H1 (cell line): ENCODE measurements at regions not wholly inside any gene's neighbourhood (a gene's known extent, or its start where the extent isn't known, plus 50 kb on each side); places are given as distances from the start of the nearest gene placed in this dataset.

Source experiments
- CTCF ChIA-PET: fragments of 300-600 bp; sonication (Branson Sonifier 250); formaldehyde crosslinking; loops from one replicate; lab custom pipeline; 2021; ENCODE audit not compliant: partially characterized antibody; lab: Charles Lee
- POLR2A ChIA-PET: fragments of 300-600 bp; sonication (Branson Sonifier 250); formaldehyde crosslinking; loops from one replicate; lab custom pipeline; 2021; ENCODE audit warnings: inconsistent platforms; ENCODE audit not compliant: partially characterized antibody; lab: Charles Lee
- DNase-seq, 2 experiments: peaks; one replicate each; pipeline versions ENCODE4 v3.0.0 to v3.0.0-alpha.2; 2010 to 2022; ENCODE audit warnings: low spot score in 2 of 2, low read depth in 1 of 2, mixed read lengths in 1 of 2
- FAIRE-seq: peaks from 2 replicates; lab custom pipeline; 2011; peaks lifted over from hg19 to GRCh38; lab: Jason Lieb, UNC
- H2AFZ ChIP-seq: 2 replicates; pipeline ENCODE4 v1.8.1; 2012; ENCODE audit warnings: low read length, inconsistent platforms
- H2AK5ac ChIP-seq: 2 replicates; pipeline ENCODE4 v1.6.1; 2013; ENCODE audit warnings: low read depth, low read length
- H2BK120ac ChIP-seq: replicated peaks from 2 replicates; pipeline ENCODE3; 2013; ENCODE audit warnings: low read depth, low read length, inconsistent platforms
- H2BK12ac ChIP-seq: 2 replicates; pipeline ENCODE4 v1.6.1; 2013; ENCODE audit warnings: low read depth, low read length
- H2BK15ac ChIP-seq: 2 replicates; pipeline ENCODE4 v1.6.1; 2013; ENCODE audit warnings: low read length
- H2BK20ac ChIP-seq: 2 replicates; pipeline ENCODE4 v1.6.1; 2013; ENCODE audit warnings: low read length
- H2BK5ac ChIP-seq: 2 replicates; pipeline ENCODE4 v1.6.1; 2013; ENCODE audit warnings: low read depth, low read length
- H3K14ac ChIP-seq: 2 replicates; pipeline ENCODE4 v1.6.1; 2013; ENCODE audit warnings: inconsistent platforms; ENCODE audit not compliant: insufficient read length
- H3K18ac ChIP-seq: 2 replicates; pipeline ENCODE4 v1.6.1; 2013; ENCODE audit warnings: low read length; ENCODE audit errors: extremely low read depth
- H3K23ac ChIP-seq: 2 replicates; pipeline ENCODE4 v1.6.1; 2013; ENCODE audit warnings: inconsistent platforms; ENCODE audit not compliant: insufficient read length
- H3K23me2 ChIP-seq: 2 replicates; pipeline ENCODE4 v1.6.1; 2013; ENCODE audit warnings: low read depth, low read length
- H3K27ac ChIP-seq: 2 replicates; pipeline ENCODE4 v1.6.1; 2011; ENCODE audit warnings: low read depth, low read length, inconsistent platforms
- H3K27me3 ChIP-seq, 4 experiments: replicated peaks in 1 of 4; 1 replicate in 1 of 4; 2 replicates in 3 of 4; pipeline versions ENCODE4 v1.6.1 to v1.8.1; 2011 to 2013; ENCODE audit warnings: low read length in 3 of 4, mild to moderate bottlenecking in 3 of 4, inconsistent platforms in 2 of 4, mixed read lengths in 2 of 4, moderate library complexity in 1 of 4; ENCODE audit not compliant: control insufficient read depth in 3 of 4, insufficient read depth in 3 of 4; ENCODE audit errors: extremely low read depth in 1 of 4
- H3K36me3 ChIP-seq, 4 experiments: 2 replicates each; pipeline versions ENCODE4 v1.6.1 to v1.8.1; 2011 to 2013; ENCODE audit warnings: mild to moderate bottlenecking in 4 of 4, low read length in 3 of 4, moderate library complexity in 2 of 4, control low read depth in 1 of 4, inconsistent platforms in 1 of 4; ENCODE audit not compliant: insufficient read depth in 4 of 4, control insufficient read depth in 2 of 4
- H3K4ac ChIP-seq: replicated peaks from 2 replicates; pipeline ENCODE3; 2013; ENCODE audit warnings: low read length, low read depth, mixed read lengths, inconsistent platforms; ENCODE audit not compliant: insufficient read length
- H3K4me1 ChIP-seq, 4 experiments: replicated peaks in 1 of 4; 1 replicate in 1 of 4; 2 replicates in 3 of 4; pipeline versions ENCODE4 v1.6.1 to v1.8.1; 2011 to 2013; ENCODE audit warnings: low read length in 3 of 4, inconsistent platforms in 2 of 4, mixed read lengths in 1 of 4; ENCODE audit not compliant: insufficient read depth in 4 of 4, control insufficient read depth in 3 of 4
- H3K4me2 ChIP-seq, 2 experiments: 2 replicates each; pipeline versions ENCODE4 v1.6.1 to v1.8.1; 2011 to 2013; ENCODE audit warnings: low read depth in 2 of 2, low read length in 2 of 2, control low read depth in 1 of 2, inconsistent platforms in 1 of 2, mild to moderate bottlenecking in 1 of 2; ENCODE audit not compliant: insufficient read depth in 1 of 2
- H3K4me3 ChIP-seq, 4 experiments: fragments of 200-600, 300-600 bp in 1 of 4; sonication (generic), shearing (Covaris generic), sonication (Bioruptor Twin) in 1 of 4; 2 replicates each; pipeline versions ENCODE4 v1.5.1 to v1.8.1; 2011 to 2016; ENCODE audit warnings: low read length in 4 of 4, low read depth in 3 of 4, control low read depth in 2 of 4, inconsistent platforms in 2 of 4, mild to moderate bottlenecking in 2 of 4, mixed read lengths in 1 of 4, moderate library complexity in 1 of 4; ENCODE audit not compliant: insufficient read depth in 2 of 4; ENCODE audit errors: extremely low read depth in 1 of 4
- H3K56ac ChIP-seq: replicated peaks from 2 replicates; pipeline ENCODE3; 2013; ENCODE audit warnings: low read depth, mild to moderate bottlenecking, mixed read lengths, low read length, inconsistent platforms; ENCODE audit not compliant: insufficient read length
- H3K79me1 ChIP-seq: 2 replicates; pipeline ENCODE4 v1.6.1; 2013; ENCODE audit warnings: low read depth, low read length, control low read depth
- H3K79me2 ChIP-seq, 2 experiments: 2 replicates each; pipeline versions ENCODE4 v1.6.1 to v1.8.1; 2012 to 2013; ENCODE audit warnings: low read length in 2 of 2, mild to moderate bottlenecking in 2 of 2, inconsistent platforms in 1 of 2; ENCODE audit not compliant: insufficient read depth in 2 of 2, control insufficient read depth in 1 of 2
- H3K9ac ChIP-seq, 4 experiments: replicated peaks in 1 of 4; 1 replicate in 1 of 4; 2 replicates in 3 of 4; pipeline versions ENCODE4 v1.6.1 to v1.8.1; 2011 to 2013; ENCODE audit warnings: low read depth in 3 of 4, low read length in 3 of 4, control low read depth in 2 of 4, mild to moderate bottlenecking in 2 of 4, moderate library complexity in 2 of 4, inconsistent platforms in 1 of 4; ENCODE audit errors: extremely low read depth in 1 of 4
- H3K9me3 ChIP-seq, 2 experiments: 2 replicates each; pipeline versions ENCODE4 v1.6.1 to v1.8.1; 2012 to 2013; ENCODE audit warnings: mild to moderate bottlenecking in 2 of 2, moderate library complexity in 2 of 2, control low read depth in 1 of 2, inconsistent platforms in 1 of 2, low read depth in 1 of 2, low read length in 1 of 2, mixed read lengths in 1 of 2; ENCODE audit not compliant: insufficient read depth in 2 of 2
- H4K20me1 ChIP-seq, 2 experiments: replicated peaks in 1 of 2; 2 replicates each; pipeline versions ENCODE3 to v1.8.1; 2011 to 2013; ENCODE audit warnings: inconsistent platforms in 2 of 2, low read length in 2 of 2, mild to moderate bottlenecking in 1 of 2; ENCODE audit not compliant: insufficient read depth in 2 of 2, control insufficient read depth in 1 of 2
- H4K5ac ChIP-seq: 2 replicates; pipeline ENCODE4 v1.6.1; 2013; ENCODE audit warnings: low read length, low read depth, mixed read lengths, inconsistent platforms; ENCODE audit not compliant: insufficient read length
- H4K8ac ChIP-seq: 2 replicates; pipeline ENCODE4 v1.8.0; 2013; ENCODE audit warnings: mild to moderate bottlenecking, moderate library complexity, low read length, inconsistent platforms; ENCODE audit not compliant: insufficient read depth; ENCODE audit errors: extremely low read depth
- H4K91ac ChIP-seq: replicated peaks from 2 replicates; pipeline ENCODE3; 2013; ENCODE audit warnings: low read length, mixed read lengths, inconsistent platforms; ENCODE audit not compliant: insufficient read length
- ASH2L ChIP-seq: fragments of 200-600, 300-600 bp; sonication (generic); IDR thresholded peaks from one replicate; pipeline ENCODE4 v1.7.1; 2017; ENCODE audit warnings: low read length
- CEBPB ChIP-seq: IDR thresholded peaks from 2 replicates; pipeline ENCODE4 v1.6.1; 2012; ENCODE audit warnings: low read depth, low read length
- POLR2A ChIP-seq, 2 experiments: IDR thresholded peaks; 1 replicate in 1 of 2; 2 replicates in 1 of 2; pipeline ENCODE4 v1.6.1; 2011; ENCODE audit warnings: low read depth in 2 of 2, low read length in 2 of 2, mild to moderate bottlenecking in 2 of 2; ENCODE audit errors: control extremely low read depth in 1 of 2
- SIN3A ChIP-seq, 2 experiments: IDR thresholded peaks in 1 of 2; conservative IDR thresholded peaks in 1 of 2; 2 replicates each; pipeline ENCODE4 v1.6.1; 2011 to 2012; ENCODE audit warnings: low read length in 2 of 2, improper control_type of control experiment in 1 of 2, low read depth in 1 of 2, mild to moderate bottlenecking in 1 of 2
- SP4 ChIP-seq: IDR thresholded peaks from 2 replicates; pipeline ENCODE4 v1.6.1; 2012; ENCODE audit warnings: low read length, inconsistent platforms
- TCF12 ChIP-seq: IDR thresholded peaks from 2 replicates; pipeline ENCODE4 v1.6.1; 2011; ENCODE audit warnings: low read depth, mild to moderate bottlenecking, low read length
- YY1 ChIP-seq: IDR thresholded peaks from 2 replicates; pipeline ENCODE4 v1.6.1; 2011; ENCODE audit warnings: low read depth, mild to moderate bottlenecking, low read length

DNA sequence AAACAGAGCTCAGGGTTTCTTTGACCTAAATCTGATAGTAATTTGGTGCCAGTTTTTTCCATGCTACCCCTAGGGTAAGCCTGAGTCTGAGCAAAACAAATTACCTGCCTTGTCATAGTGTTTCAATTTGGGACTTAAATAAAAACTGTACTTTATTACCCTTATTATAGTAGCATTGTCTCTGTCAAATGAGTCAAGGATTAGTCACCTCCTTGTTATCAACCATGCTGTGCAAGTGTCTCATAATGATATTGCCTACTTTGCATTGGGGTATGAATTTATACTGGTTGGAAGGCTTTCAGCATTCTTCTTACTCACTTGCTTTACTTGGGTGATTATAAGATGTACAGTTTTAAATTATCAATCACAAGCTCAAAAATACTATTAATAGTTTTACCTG lies 380.0 kb downstream of the LRFN5 start:
- Histone ChIP-seq H3K4me2 (no peak overlapping the region), H3K4ac (no peak overlapping the region), H3K14ac (no peak overlapping the region), H4K8ac (no peak overlapping the region), H3K23me2 (no peaks in the 10 kb centered on the region), H3K23ac (no peak overlapping the region), H2AFZ (no peak overlapping the region), H2BK120ac (no peak overlapping the region), H3K9ac (no peak overlapping the region), H4K20me1 (no peaks in the 10 kb centered on the region), H2BK12ac (no peak overlapping the region), H2BK15ac (no peak overlapping the region)
- no peak for DNase-seq
- TF ChIP-seq ASH2L, result no peak
- TF ChIP-seq SIN3A (conservative IDR thresholded peaks at IDR 0.05 in 1 of 2, IDR thresholded peaks at IDR 0.05 in 1 of 2; ENCODE audit: low read depth in 1 of 2, low read length in 2 of 2), result no peak
- no peak for TF ChIP-seq YY1
- no peak for TF ChIP-seq CEBPB
- no peak for TF ChIP-seq SP4
- TF ChIP-seq TCF12, result no peak
- no peak for TF ChIP-seq POLR2A (IDR thresholded peaks at IDR 0.05; ENCODE audit: control extremely low read depth in 1 of 2, low read depth in 2 of 2, low read length in 2 of 2)
- TF ChIP-seq, all 59 proteins: peak for 0
- no peak overlapping the region for H2BK5ac ChIP-seq
- H3K36me3 ChIP-seq, result no peaks in the 10 kb centered on the region
- H3K79me2 ChIP-seq, result no peaks in the 10 kb centered on the region
- H3K9me3 ChIP-seq, result no peaks in the 10 kb centered on the region
- H2BK20ac ChIP-seq, result no peak overlapping the region
- POLR2A ChIA-PET, result no interaction called here
- no peak overlapping the region for H4K91ac ChIP-seq
- FAIRE-seq, result no peak
- no peaks in the 10 kb centered on the region for H3K79me1 ChIP-seq
- H3K4me3 ChIP-seq, result no peak overlapping the region
- no peak overlapping the region for H4K5ac ChIP-seq
- H3K27ac ChIP-seq, result no peak overlapping the region
- H3K4me1 ChIP-seq, result no peaks in the 10 kb centered on the region
- no peak overlapping the region for H3K56ac ChIP-seq
- no peak overlapping the region for H3K18ac ChIP-seq
- CTCF ChIA-PET, result interaction anchor here (0.6 to 1.5 kb wide), 2 partner anchors 68 to 162 kb away, joined by 3 to 4 read pairs; no protein-coding TSS in a partner anchor
- no peaks in the 10 kb centered on the region for H3K27me3 ChIP-seq
- no peak overlapping the region for H2AK5ac ChIP-seq
